DND-41 (cell line): ENCODE measurements at regions not wholly inside any gene's neighbourhood (a gene's known extent, or its start where the extent isn't known, plus 50 kb on each side); places are given as distances from the start of the nearest gene placed in this dataset.

Source experiments
- ATAC-seq: fragments of 200-7000 bp; cut with Tn5 transposase; 3 replicates; pipeline ENCODE4 v1.9.1; 2021; ENCODE audit warnings: low read depth; ENCODE audit not compliant: insufficient read depth
- DNase-seq: peaks from one replicate; pipeline ENCODE4 v3.0.0-alpha.2; 2020
- H2AFZ ChIP-seq: 2 replicates; pipeline ENCODE4 v1.6.0; 2012; ENCODE audit warnings: low read depth, low read length
- H3K27ac ChIP-seq: 2 replicates; pipeline ENCODE4 v1.5.1; 2012; ENCODE audit warnings: low read length, inconsistent platforms
- H3K27me3 ChIP-seq: fragments of 200-600 bp; sonication (generic); 2 replicates; pipeline ENCODE4 v1.6.0; 2012; ENCODE audit warnings: low read length, mild to moderate bottlenecking, inconsistent platforms; ENCODE audit not compliant: insufficient read depth, poor library complexity
- H3K36me3 ChIP-seq: 2 replicates; pipeline ENCODE4 v1.5.1; 2012; ENCODE audit warnings: low read length, inconsistent platforms; ENCODE audit not compliant: insufficient read depth
- H3K4me1 ChIP-seq: 2 replicates; pipeline ENCODE4 v1.5.1; 2012; ENCODE audit warnings: mild to moderate bottlenecking, low read length; ENCODE audit not compliant: insufficient read depth
- H3K4me2 ChIP-seq: 2 replicates; pipeline ENCODE4 v1.6.0; 2012; ENCODE audit warnings: mild to moderate bottlenecking, moderate library complexity, low read length, inconsistent platforms; ENCODE audit not compliant: insufficient read depth
- H3K4me3 ChIP-seq, 2 experiments: fragments of 200-600 bp in 1 of 2; shearing (Covaris generic) in 1 of 2; 2 replicates each; pipeline ENCODE4 v1.5.1; 2012 to 2016; ENCODE audit warnings: inconsistent platforms in 2 of 2, low read length in 2 of 2, mild to moderate bottlenecking in 2 of 2, low read depth in 1 of 2, moderate library complexity in 1 of 2
- H3K79me2 ChIP-seq: 2 replicates; pipeline ENCODE4 v1.6.0; 2012; ENCODE audit warnings: low read length, inconsistent platforms; ENCODE audit not compliant: insufficient read depth
- H3K9ac ChIP-seq: 2 replicates; pipeline ENCODE4 v1.6.0; 2012; ENCODE audit warnings: low read depth, mild to moderate bottlenecking, inconsistent platforms, low read length, moderate library complexity
- H3K9me3 ChIP-seq: 2 replicates; pipeline ENCODE4 v1.5.1; 2012; ENCODE audit warnings: low read length, moderate library complexity, mild to moderate bottlenecking, inconsistent platforms; ENCODE audit not compliant: insufficient read depth, severe bottlenecking
- H4K20me1 ChIP-seq: 2 replicates; pipeline ENCODE4 v1.6.0; 2012; ENCODE audit warnings: low read length; ENCODE audit not compliant: insufficient read depth
- CTCF ChIP-seq: IDR thresholded peaks from 2 replicates; pipeline ENCODE4 v1.5.1; 2012; ENCODE audit warnings: borderline replicate concordance, low read length, moderate library complexity, mild to moderate bottlenecking; ENCODE audit not compliant: poor library complexity, severe bottlenecking; ENCODE audit errors: extremely low read depth
- EZH2 ChIP-seq: IDR thresholded peaks from 3 replicates; pipeline ENCODE4 v1.6.1; 2012; ENCODE audit warnings: borderline replicate concordance, low read depth, mild to moderate bottlenecking, moderate library complexity, low read length, inconsistent platforms; ENCODE audit not compliant: severe bottlenecking

GRCh38 chr18:38241216-38241615, 675.6 kb upstream of the CELF4 start:
- H3K9me3 ChIP-seq, result no peaks in the 10 kb centered on the region
- H3K4me1 ChIP-seq, result no peaks in the 10 kb centered on the region
- no peaks in the 10 kb centered on the region for H3K27me3 ChIP-seq
- TF ChIP-seq CTCF, result no peak
- no peak for TF ChIP-seq EZH2
- no peaks in the 10 kb centered on the region for H3K79me2 ChIP-seq
- no peak overlapping the region for H2AFZ ChIP-seq
- H3K36me3 ChIP-seq, result no peaks in the 10 kb centered on the region
- no peak overlapping the region for H3K9ac ChIP-seq
- no peak overlapping the region for H3K4me2 ChIP-seq
- H3K27ac ChIP-seq, result no peak overlapping the region
- no peak overlapping the region for H3K4me3 ChIP-seq
- ATAC-seq (no peak), DNase-seq (no peak)
- no peaks in the 10 kb centered on the region for H4K20me1 ChIP-seq

GRCh38 chr18:38239606-38240005, 674.0 kb upstream of the CELF4 start:
- DNase-seq (no peak), ATAC-seq (no peak)
- no peaks in the 10 kb centered on the region for H3K79me2 ChIP-seq
- no peak overlapping the region for H2AFZ ChIP-seq
- no peak overlapping the region for H3K27ac ChIP-seq
- no peaks in the 10 kb centered on the region for H3K27me3 ChIP-seq
- no peak overlapping the region for H3K4me3 ChIP-seq
- no peaks in the 10 kb centered on the region for H3K36me3 ChIP-seq
- H3K4me1 ChIP-seq, result no peaks in the 10 kb centered on the region
- H3K9ac ChIP-seq, result no peak overlapping the region
- TF ChIP-seq CTCF (no peak), EZH2 (no peak)
- H3K9me3 ChIP-seq, result no peaks in the 10 kb centered on the region
- no peak overlapping the region for H3K4me2 ChIP-seq
- H4K20me1 ChIP-seq, result no peaks in the 10 kb centered on the region

GRCh38 chr18:38237796-38238195, 672.2 kb upstream of the CELF4 start:
- no peaks in the 10 kb centered on the region for H3K27me3 ChIP-seq
- H3K4me2 ChIP-seq, result no peak overlapping the region
- no peaks in the 10 kb centered on the region for H3K9me3 ChIP-seq
- H3K9ac ChIP-seq, result no peak overlapping the region
- H3K36me3 ChIP-seq, result no peaks in the 10 kb centered on the region
- no peaks in the 10 kb centered on the region for H4K20me1 ChIP-seq
- H3K27ac ChIP-seq, result no peak overlapping the region
- DNase-seq (no peak), ATAC-seq (no peak)
- TF ChIP-seq EZH2 (no peak), CTCF (no peak)
- no peak overlapping the region for H2AFZ ChIP-seq
- H3K4me3 ChIP-seq, result no peak overlapping the region
- no peaks in the 10 kb centered on the region for H3K79me2 ChIP-seq
- H3K4me1 ChIP-seq, result no peaks in the 10 kb centered on the region

- no peak overlapping the region for H3K27ac ChIP-seq
- no peaks in the 10 kb centered on the region for H3K36me3 ChIP-seq
- ATAC-seq (no peak), DNase-seq (no peak)
- H3K9me3 ChIP-seq, result no peaks in the 10 kb centered on the region
- no peak overlapping the region for H3K4me3 ChIP-seq
- no peaks in the 10 kb centered on the region for H3K4me1 ChIP-seq
- H3K79me2 ChIP-seq, result no peaks in the 10 kb centered on the region
- no peak overlapping the region for H2AFZ ChIP-seq
- no peaks in the 10 kb centered on the region for H3K27me3 ChIP-seq
- H4K20me1 ChIP-seq, result no peaks in the 10 kb centered on the region
- no peak for TF ChIP-seq CTCF
- TF ChIP-seq EZH2, result no peak
- no peak overlapping the region for H3K4me2 ChIP-seq
- H3K9ac ChIP-seq, result no peak overlapping the region
These were observed 656.0 kb upstream of the CELF4 start for GRCh38 chr18:38221476-38222100.
